ENCODE measurements at regions not wholly inside any gene's neighbourhood (a gene's known extent, or its start where the extent isn't known, plus 50 kb on each side); places are given as distances from the start of the nearest gene placed in this dataset.

GRCh38 chr2:157046396-157046795 is 211.1 kb upstream of the GALNT5 start:
- ChIA-PET POLR2A (no interaction called here), CTCF (no interaction called here)
- no peak overlapping the region for H3K4me3 ChIP-seq (ENCODE audit: low read depth, low read length)
- no peaks in the 10 kb centered on the region for H3K9me3 ChIP-seq
- H3K4me1 Mint-ChIP-seq (ENCODE audit: low read depth, unreplicated experiment), result no peaks in the 10 kb centered on the region
- no TSS peak for BruUV-seq (replicated peaks)
- DNase-seq, result no peak
- H3K27me3 Mint-ChIP-seq (ENCODE audit: insufficient read depth, unreplicated experiment), result peaks cover 4% of the 10 kb centered on the region
- H3K36me3 ChIP-seq (ENCODE audit: control insufficient read depth, insufficient read depth, low read length), result no peaks in the 10 kb centered on the region
- H3K9me3 Mint-ChIP-seq (ENCODE audit: unreplicated experiment), result no peaks in the 10 kb centered on the region
- H3K27ac Mint-ChIP-seq (ENCODE audit: unreplicated experiment), result no peak overlapping the region
- H3K4me3 Mint-ChIP-seq (ENCODE audit: unreplicated experiment), result no peak overlapping the region
- no peaks in the 10 kb centered on the region for H3K27me3 ChIP-seq (replicated peaks; ENCODE audit: control insufficient read depth, insufficient read depth, low read length)
- intact Hi-C loops (cut with micrococcal nuclease; ENCODE audit: unreplicated experiment), result no loop called here
- no peaks in the 10 kb centered on the region for H3K36me3 Mint-ChIP-seq (ENCODE audit: insufficient read depth, unreplicated experiment)
- H3K4me1 ChIP-seq, result no peaks in the 10 kb centered on the region
- TF ChIP-seq CTCF (IDR thresholded peaks at IDR 0.05; ENCODE audit: insufficient read depth in 1 of 2, low read depth in 1 of 2, low read length in 1 of 2, severe bottlenecking in 1 of 2, unreplicated experiment in 1 of 2), result no peak

GRCh38 chr2:157052685-157053224 is 204.8 kb upstream of the GALNT5 start:
- Histone ChIP-seq H3K36me3 (ENCODE audit: control insufficient read depth, insufficient read depth, low read length) (no peaks in the 10 kb centered on the region), H3K27me3 (replicated peaks; ENCODE audit: control insufficient read depth, insufficient read depth, low read length) (no peaks in the 10 kb centered on the region), H3K4me3 (ENCODE audit: low read depth, low read length) (no peak overlapping the region), H3K4me1 (peaks cover 8% of the 10 kb centered on the region), H3K9me3 (no peaks in the 10 kb centered on the region)
- intact Hi-C loops (cut with micrococcal nuclease; ENCODE audit: unreplicated experiment), result loop anchor here (10.0 kb wide), 3 partner anchors 268 to 718 kb away; partner anchors contain the start of gene NR4A2
- DNase-seq, result peak in 1 of 2 experiments; percentile 3
- ChIA-PET CTCF (no interaction called here), POLR2A (no interaction called here)
- Mint-ChIP-seq H3K27me3 (ENCODE audit: insufficient read depth, unreplicated experiment) (no peaks in the 10 kb centered on the region), H3K36me3 (ENCODE audit: insufficient read depth, unreplicated experiment) (no peaks in the 10 kb centered on the region), H3K4me1 (ENCODE audit: low read depth, unreplicated experiment) (peaks cover 7% of the 10 kb centered on the region), H3K27ac (ENCODE audit: unreplicated experiment) (no peak overlapping the region), H3K9me3 (ENCODE audit: unreplicated experiment) (no peaks in the 10 kb centered on the region), H3K4me3 (ENCODE audit: unreplicated experiment) (no peak overlapping the region)
- BruUV-seq (replicated peaks), result no TSS peak
- TF ChIP-seq CTCF (IDR thresholded peaks at IDR 0.05; ENCODE audit: insufficient read depth in 1 of 2, low read depth in 1 of 2, low read length in 1 of 2, severe bottlenecking in 1 of 2, unreplicated experiment in 1 of 2), result no peak

GRCh38 chr2:157053876-157054275 is 203.6 kb upstream of the GALNT5 start:
- Mint-ChIP-seq H3K27ac (ENCODE audit: unreplicated experiment) (no peak overlapping the region), H3K9me3 (ENCODE audit: unreplicated experiment) (no peaks in the 10 kb centered on the region), H3K4me3 (ENCODE audit: unreplicated experiment) (no peak overlapping the region), H3K36me3 (ENCODE audit: insufficient read depth, unreplicated experiment) (no peaks in the 10 kb centered on the region), H3K4me1 (ENCODE audit: low read depth, unreplicated experiment) (peaks cover 7% of the 10 kb centered on the region), H3K27me3 (ENCODE audit: insufficient read depth, unreplicated experiment) (no peaks in the 10 kb centered on the region)
- Histone ChIP-seq H3K9me3 (no peaks in the 10 kb centered on the region), H3K4me3 (ENCODE audit: low read depth, low read length) (no peak overlapping the region), H3K27me3 (replicated peaks; ENCODE audit: control insufficient read depth, insufficient read depth, low read length) (no peaks in the 10 kb centered on the region), H3K36me3 (ENCODE audit: control insufficient read depth, insufficient read depth, low read length) (no peaks in the 10 kb centered on the region), H3K4me1 (peaks cover 8% of the 10 kb centered on the region)
- no peak for TF ChIP-seq CTCF (IDR thresholded peaks at IDR 0.05; ENCODE audit: insufficient read depth in 1 of 2, low read depth in 1 of 2, low read length in 1 of 2, severe bottlenecking in 1 of 2, unreplicated experiment in 1 of 2)
- CTCF ChIA-PET, result no interaction called here
- BruUV-seq (replicated peaks), result no TSS peak
- DNase-seq, result no peak
- intact Hi-C loops (cut with micrococcal nuclease; ENCODE audit: unreplicated experiment), result loop anchor here (2.0 to 10.0 kb wide), 4 partner anchors 67 to 719 kb away; partner anchors contain the start of gene NR4A2
- POLR2A ChIA-PET, result no interaction called here

Measured in Caco-2 (cell line).